ENCODE measurements at regions not wholly inside any gene's neighbourhood (a gene's known extent, or its start where the extent isn't known, plus 50 kb on each side); places are given as distances from the start of the nearest gene placed in this dataset.

DNA sequence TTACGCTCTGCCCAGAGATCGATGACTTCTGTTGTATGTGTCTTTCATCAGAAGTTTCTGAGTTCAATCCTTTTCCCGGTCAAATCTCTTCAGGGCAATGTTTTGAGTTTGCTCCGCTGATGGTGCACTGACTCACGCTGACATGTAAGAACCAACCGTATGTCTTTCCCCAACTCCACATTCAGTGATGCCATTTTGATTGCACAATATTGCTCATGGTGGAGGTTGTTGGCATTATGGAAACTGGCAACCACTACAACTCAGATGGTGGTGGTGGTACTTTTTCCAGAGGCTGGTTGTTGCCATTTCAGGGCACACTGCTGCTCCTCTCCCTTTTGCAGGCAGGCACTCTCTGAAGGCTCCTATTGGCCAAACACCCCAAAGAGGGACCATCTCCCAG, 751.5 kb downstream of the DCDC2C start:
- TF ChIP-seq, protein P1, sequence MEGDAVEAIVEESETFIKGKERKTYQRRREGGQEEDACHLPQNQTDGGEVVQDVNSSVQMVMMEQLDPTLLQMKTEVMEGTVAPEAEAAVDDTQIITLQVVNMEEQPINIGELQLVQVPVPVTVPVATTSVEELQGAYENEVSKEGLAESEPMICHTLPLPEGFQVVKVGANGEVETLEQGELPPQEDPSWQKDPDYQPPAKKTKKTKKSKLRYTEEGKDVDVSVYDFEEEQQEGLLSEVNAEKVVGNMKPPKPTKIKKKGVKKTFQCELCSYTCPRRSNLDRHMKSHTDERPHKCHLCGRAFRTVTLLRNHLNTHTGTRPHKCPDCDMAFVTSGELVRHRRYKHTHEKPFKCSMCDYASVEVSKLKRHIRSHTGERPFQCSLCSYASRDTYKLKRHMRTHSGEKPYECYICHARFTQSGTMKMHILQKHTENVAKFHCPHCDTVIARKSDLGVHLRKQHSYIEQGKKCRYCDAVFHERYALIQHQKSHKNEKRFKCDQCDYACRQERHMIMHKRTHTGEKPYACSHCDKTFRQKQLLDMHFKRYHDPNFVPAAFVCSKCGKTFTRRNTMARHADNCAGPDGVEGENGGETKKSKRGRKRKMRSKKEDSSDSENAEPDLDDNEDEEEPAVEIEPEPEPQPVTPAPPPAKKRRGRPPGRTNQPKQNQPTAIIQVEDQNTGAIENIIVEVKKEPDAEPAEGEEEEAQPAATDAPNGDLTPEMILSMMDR (IDR thresholded peaks at IDR 0.05; ENCODE audit: extremely low read depth, missing control alignments) = no peak

DNA sequence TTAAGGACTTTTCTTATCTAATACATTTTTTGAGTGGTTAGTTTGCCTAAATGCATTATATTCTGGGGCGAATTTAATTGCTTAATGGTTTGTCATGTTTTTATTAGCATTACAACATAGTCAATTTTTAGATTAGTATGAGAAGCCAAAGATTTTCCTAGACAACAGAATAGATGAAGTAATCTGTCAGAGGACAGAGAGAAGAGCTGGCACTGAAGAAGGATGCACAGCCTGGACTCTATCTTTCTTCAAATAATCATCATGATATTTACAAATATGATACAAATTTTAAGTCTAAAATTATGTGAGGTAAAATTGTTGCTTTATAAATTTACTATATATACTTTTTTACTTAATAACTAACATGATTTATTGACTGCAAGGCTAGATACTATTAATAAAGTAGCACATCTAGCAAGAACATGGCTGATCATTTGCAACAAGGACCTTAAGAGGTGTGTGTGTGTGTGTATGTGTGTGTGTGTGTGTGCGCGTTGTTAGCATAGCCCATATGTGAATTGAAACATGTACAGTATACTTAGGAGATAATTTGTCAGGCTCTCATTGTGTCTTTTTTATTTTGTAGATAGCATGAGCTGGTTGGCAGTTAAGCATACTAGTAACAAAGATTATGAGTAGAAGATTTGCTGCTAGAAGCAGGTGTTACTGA, 752.2 kb downstream of the DCDC2C start:
- TF ChIP-seq, protein P1 (IDR thresholded peaks at IDR 0.05; ENCODE audit: extremely low read depth, missing control alignments) = no peak
- DNase-seq (ENCODE audit: low spot score) = no peak

More for the DNA sequence above, 751.5 kb downstream of the DCDC2C start:
- no peak for DNase-seq (ENCODE audit: low spot score)

DNA sequence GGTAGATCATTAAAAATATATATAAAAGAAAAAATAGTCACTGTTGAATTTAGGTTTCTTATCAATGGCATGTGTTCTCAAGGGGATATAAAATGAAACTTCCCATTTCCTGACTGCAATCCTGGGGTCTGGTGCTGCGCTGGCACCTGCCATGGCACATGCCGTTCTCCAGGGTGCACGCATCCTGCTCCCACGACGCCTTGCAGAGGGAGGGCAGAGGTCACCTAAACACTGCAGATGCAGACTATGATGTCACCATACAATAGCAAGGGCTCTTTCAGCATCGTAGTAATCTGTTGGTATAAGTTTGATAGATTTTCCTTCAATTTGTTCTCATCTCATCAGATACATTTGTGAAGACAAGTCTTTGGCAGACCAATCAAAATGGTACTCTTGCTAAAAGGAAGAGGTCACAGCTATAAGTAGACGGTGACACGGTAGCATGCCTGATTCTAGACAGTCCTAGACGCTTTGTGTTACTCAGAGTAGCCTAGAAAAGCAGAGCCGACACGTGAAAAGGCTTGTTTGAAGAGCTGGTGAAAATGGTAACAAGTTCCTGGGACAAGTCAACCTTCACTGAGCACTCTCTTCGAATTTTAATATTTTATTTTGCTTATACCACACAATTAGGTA, 761.4 kb downstream of the DCDC2C start:
- no peak for DNase-seq (ENCODE audit: low spot score)
- TF ChIP-seq, protein P1 (IDR thresholded peaks at IDR 0.05; ENCODE audit: extremely low read depth, missing control alignments) = no peak

DNA sequence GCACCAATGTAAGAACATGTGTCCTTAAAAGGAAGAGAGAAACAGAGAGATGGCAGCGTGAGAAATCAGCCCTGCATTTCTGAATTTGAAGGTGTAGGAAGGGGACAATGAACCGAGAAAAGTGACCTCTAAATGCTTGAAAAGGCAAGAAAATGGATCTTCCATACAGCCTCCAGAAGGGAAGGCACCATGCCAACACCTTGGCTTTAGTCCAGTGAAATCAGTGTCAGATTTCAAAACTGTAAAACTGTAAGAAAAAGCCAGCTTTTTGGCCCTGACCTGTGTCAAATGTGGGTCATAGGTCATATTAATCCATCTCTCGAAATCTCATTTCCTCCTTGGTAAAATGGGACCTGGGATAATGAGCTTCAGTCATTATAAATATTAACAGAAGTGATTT, 762.3 kb downstream of the DCDC2C start:
- no peak for DNase-seq (ENCODE audit: low spot score)
- TF ChIP-seq, protein P1 (IDR thresholded peaks at IDR 0.05; ENCODE audit: extremely low read depth, missing control alignments) = no peak

DNA sequence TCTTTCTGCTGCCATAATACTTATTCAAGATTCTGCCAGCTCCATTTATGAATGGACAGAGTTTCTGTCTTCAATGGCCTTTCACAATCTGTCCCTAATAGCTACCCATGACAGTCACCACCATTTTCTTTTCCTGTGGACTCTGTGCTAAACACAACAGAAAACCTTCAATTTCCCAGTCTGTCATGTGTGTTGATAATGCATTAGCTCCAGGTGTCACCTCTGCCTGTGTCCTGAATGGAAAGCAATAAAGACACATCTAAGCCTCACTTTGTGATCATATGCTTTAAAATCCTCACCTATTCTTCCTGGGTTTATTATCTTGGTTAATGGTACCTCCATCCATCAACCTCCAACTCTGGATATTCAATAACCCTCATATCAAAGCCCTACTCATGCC, 772.2 kb downstream of the DCDC2C start:
- DNase-seq (ENCODE audit: low spot score) = no peak
- TF ChIP-seq, protein P1 (IDR thresholded peaks at IDR 0.05; ENCODE audit: extremely low read depth, missing control alignments) = no peak

DNA sequence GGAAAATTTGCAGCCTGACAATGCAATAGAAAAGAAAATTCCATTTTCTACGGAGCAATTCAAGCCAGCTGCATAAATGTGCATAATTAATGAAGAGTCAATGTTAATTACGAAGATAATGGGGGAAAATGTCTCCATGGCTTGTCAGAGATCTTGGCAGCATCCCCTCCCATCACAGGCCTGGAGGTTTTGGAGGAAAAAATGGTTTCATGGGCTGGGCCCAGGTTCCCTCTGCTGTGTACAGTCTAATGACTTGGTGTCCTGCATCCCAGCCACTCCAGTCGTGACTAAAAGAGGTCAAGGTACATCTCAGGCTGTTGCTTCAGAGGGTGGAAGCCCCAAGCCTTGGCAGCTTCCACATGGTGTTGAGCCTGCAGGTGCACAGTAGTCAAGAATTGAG, 779.7 kb downstream of the DCDC2C start:
- TF ChIP-seq, protein P1 (IDR thresholded peaks at IDR 0.05; ENCODE audit: extremely low read depth, missing control alignments) = no peak
- no peak for DNase-seq (ENCODE audit: low spot score)

- TF ChIP-seq, protein P1 (IDR thresholded peaks at IDR 0.05; ENCODE audit: extremely low read depth, missing control alignments) = no peak
- DNase-seq (ENCODE audit: low spot score) = no peak
Observed at GRCh38 chr2:4486971-4487370, 783.6 kb downstream of the DCDC2C start.

Measured in GM20000 (cell line).